ENCODE measurements at regions not wholly inside any gene's neighbourhood (a gene's known extent, or its start where the extent isn't known, plus 50 kb on each side); places are given as distances from the start of the nearest gene placed in this dataset.

DNA sequence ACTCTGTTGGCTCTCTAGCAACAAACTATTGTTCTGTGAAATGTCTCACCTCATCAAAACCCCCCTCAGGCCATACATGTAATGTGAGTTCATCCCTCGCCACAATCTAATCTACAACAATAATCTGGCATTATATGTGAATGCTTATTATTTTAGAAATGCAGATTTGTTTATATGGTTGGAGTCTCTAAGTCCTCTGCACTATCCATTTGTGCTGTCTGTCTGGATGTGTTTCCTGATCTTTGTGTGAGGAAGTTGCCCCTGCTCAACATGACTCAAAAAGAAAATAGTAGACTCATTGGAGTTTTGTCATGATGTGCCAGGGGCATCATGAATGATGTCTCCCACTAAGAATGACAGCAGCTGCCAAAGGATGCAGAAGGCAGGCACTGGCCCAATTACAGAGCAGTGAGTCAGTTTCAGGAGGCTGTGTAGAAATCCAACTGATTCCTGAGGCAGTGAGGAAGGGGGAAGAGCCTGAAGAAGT is 161.6 kb upstream of the PDZRN3 start:
- H3K27ac ChIP-seq: no peak overlapping the region
- no peaks in the 10 kb centered on the region for H3K36me3 ChIP-seq
- H3K27me3 ChIP-seq: no peaks in the 10 kb centered on the region
- H3K9me3 ChIP-seq: no peaks in the 10 kb centered on the region
- no peaks in the 10 kb centered on the region for H3K4me1 ChIP-seq
- ATAC-seq (ENCODE audit: low FRiP score in 2 of 2) (no peak), DNase-seq (no peak)
- TF ChIP-seq EP300 (IDR thresholded peaks at IDR 0.05) (no peak), POLR2A (IDR thresholded peaks at IDR 0.05) (no peak), POLR2AphosphoS5 (IDR thresholded peaks at IDR 0.05) (no peak)
- TF ChIP-seq, protein P1, sequence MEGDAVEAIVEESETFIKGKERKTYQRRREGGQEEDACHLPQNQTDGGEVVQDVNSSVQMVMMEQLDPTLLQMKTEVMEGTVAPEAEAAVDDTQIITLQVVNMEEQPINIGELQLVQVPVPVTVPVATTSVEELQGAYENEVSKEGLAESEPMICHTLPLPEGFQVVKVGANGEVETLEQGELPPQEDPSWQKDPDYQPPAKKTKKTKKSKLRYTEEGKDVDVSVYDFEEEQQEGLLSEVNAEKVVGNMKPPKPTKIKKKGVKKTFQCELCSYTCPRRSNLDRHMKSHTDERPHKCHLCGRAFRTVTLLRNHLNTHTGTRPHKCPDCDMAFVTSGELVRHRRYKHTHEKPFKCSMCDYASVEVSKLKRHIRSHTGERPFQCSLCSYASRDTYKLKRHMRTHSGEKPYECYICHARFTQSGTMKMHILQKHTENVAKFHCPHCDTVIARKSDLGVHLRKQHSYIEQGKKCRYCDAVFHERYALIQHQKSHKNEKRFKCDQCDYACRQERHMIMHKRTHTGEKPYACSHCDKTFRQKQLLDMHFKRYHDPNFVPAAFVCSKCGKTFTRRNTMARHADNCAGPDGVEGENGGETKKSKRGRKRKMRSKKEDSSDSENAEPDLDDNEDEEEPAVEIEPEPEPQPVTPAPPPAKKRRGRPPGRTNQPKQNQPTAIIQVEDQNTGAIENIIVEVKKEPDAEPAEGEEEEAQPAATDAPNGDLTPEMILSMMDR (IDR thresholded peaks at IDR 0.05): no peak
- WGBS, 2 donors: 75 to 90% methylated on average over 1 of the region's 1 CpG
- no peak overlapping the region for H3K4me3 ChIP-seq

DNA sequence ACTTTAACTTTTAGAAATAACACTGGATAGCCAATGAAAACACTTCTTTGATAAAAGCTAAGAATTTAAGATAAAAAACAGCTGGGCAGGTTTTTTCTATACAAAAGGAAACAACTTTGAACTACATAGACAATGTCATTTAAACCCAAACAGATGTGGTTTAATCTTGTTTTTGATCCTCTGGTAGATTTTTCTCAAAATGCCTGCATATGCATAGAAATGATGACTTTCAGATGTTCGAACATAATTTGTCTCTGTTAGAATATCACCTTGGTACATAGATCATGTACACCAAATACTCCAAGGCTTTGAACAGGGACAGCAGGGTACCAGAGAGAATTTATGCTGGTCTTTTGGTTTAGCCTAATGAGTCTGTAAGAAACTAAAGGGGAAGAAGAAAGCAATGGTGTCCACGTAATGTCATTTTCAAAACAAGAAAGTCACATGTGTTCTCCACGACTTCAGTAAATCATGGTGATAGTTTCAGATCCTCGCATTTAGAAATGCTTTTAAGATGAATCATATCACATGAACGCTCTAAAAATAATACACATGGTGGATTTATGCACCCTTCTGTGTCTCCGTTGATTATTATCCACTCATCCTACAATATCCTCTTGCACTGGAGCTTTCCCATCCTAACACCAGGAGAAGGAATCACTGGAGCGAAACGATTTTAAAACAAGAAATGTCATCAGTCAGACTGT is 160.1 kb upstream of the PDZRN3 start:
- no peak overlapping the region for H3K27ac ChIP-seq
- no peak for DNase-seq
- 80 to 82% methylated on average over 8 of the region's 8 CpGs for WGBS, 2 donors

DNA sequence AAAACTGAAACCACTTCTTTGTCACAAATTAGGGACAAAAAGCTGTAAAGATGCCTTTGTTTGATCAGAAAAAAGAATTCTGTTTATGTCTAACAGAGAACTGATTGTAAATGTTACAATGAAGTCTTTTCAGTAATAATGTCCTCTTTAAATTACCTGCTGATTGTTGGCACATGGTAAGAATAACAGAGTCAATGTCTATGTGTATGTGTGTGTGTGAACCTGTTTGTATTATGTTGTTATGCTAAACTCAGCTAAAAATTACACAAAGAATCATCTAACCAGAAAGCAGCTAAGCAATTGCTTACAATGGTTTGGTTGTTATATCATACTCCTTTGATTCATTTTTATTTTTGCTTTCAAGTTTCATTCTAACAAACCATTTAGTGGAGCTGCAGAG is 159.1 kb upstream of the PDZRN3 start:
- no peaks in the 10 kb centered on the region for H3K27me3 ChIP-seq
- no peak overlapping the region for H3K4me3 ChIP-seq
- no peaks in the 10 kb centered on the region for H3K9me3 ChIP-seq
- H3K27ac ChIP-seq: no peak overlapping the region
- no peaks in the 10 kb centered on the region for H3K36me3 ChIP-seq
- TF ChIP-seq POLR2AphosphoS5 (IDR thresholded peaks at IDR 0.05): no peak
- TF ChIP-seq, protein P1 (IDR thresholded peaks at IDR 0.05): no peak
- TF ChIP-seq POLR2A (IDR thresholded peaks at IDR 0.05): no peak
- no peak for TF ChIP-seq EP300 (IDR thresholded peaks at IDR 0.05)
- no peak for ATAC-seq (ENCODE audit: low FRiP score in 2 of 2)
- no peaks in the 10 kb centered on the region for H3K4me1 ChIP-seq
- DNase-seq: no peak

More for the DNA sequence above, 160.1 kb upstream of the PDZRN3 start:
- H3K27me3 ChIP-seq: no peaks in the 10 kb centered on the region
- no peak for TF ChIP-seq POLR2AphosphoS5 (IDR thresholded peaks at IDR 0.05)
- TF ChIP-seq, protein P1 (IDR thresholded peaks at IDR 0.05): no peak
- no peak overlapping the region for H3K4me3 ChIP-seq
- no peaks in the 10 kb centered on the region for H3K36me3 ChIP-seq
- ATAC-seq (ENCODE audit: low FRiP score in 2 of 2): no peak
- no peaks in the 10 kb centered on the region for H3K9me3 ChIP-seq
- H3K4me1 ChIP-seq: no peaks in the 10 kb centered on the region

DNA sequence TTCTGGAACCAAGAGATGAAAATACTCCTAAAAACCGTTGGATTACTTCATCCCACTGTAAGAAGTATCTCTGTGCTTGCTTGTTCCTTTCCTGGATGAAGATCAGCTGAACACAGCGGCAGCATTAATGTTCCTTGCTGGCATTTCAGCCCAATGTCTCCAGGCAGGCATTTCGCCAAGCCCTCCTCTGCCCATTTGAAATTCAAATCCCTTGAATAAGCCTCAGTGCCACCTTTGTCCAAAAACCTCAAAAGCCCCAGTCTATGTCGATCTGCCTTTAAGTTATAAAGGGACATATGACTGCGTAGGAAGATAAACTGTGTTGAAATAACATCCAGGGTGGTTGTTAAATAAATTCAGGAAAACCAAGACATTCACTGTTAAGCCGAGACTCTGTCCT is 156.8 kb upstream of the PDZRN3 start:
- DNase-seq: no peak
- Histone ChIP-seq H3K27ac (no peak overlapping the region), H3K9me3 (no peaks in the 10 kb centered on the region), H3K36me3 (no peaks in the 10 kb centered on the region), H3K27me3 (no peaks in the 10 kb centered on the region), H3K4me3 (no peak overlapping the region), H3K4me1 (no peaks in the 10 kb centered on the region)
- TF ChIP-seq POLR2A (IDR thresholded peaks at IDR 0.05) (no peak), POLR2AphosphoS5 (IDR thresholded peaks at IDR 0.05) (no peak), EP300 (IDR thresholded peaks at IDR 0.05) (no peak)
- TF ChIP-seq, protein P1 (IDR thresholded peaks at IDR 0.05): no peak
- 72 to 75% methylated on average over 6 of the region's 6 CpGs for WGBS, 2 donors
- no peak for ATAC-seq (ENCODE audit: low FRiP score in 2 of 2)

DNA sequence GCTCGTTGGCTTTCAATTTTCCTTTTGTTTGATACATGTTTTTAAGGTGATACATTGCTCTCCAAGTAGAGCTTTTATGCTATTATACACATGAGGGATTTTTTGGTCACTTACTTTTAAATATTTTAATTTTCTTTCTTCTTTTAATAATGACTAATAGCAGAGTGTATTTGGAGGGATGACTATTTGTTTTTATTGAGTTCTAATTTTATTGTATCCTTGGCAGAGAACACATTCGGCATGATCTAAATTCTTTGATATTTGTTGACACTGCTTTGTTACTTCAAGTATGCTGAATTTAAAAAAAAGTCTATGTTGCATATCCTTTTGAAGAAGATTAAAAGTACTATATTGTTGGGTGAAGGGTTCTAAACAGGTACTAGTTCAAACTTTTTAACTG is 149.9 kb upstream of the PDZRN3 start:
- no peak overlapping the region for H3K27ac ChIP-seq
- no peaks in the 10 kb centered on the region for H3K36me3 ChIP-seq
- H3K9me3 ChIP-seq: no peaks in the 10 kb centered on the region
- no peak for ATAC-seq (ENCODE audit: low FRiP score in 2 of 2)
- TF ChIP-seq POLR2AphosphoS5 (IDR thresholded peaks at IDR 0.05) (no peak), POLR2A (IDR thresholded peaks at IDR 0.05) (no peak)
- no peaks in the 10 kb centered on the region for H3K27me3 ChIP-seq
- no peaks in the 10 kb centered on the region for H3K4me1 ChIP-seq
- H3K4me3 ChIP-seq: no peak overlapping the region
- 42 to 54% methylated on average over 2 of the region's 2 CpGs for WGBS, 2 donors
- no peak for DNase-seq

All from upper lobe of left lung (tissue), 6 donors.